MCF 10A (cell line): ENCODE measurements at regions not wholly inside any gene's neighbourhood (a gene's known extent, or its start where the extent isn't known, plus 50 kb on each side); places are given as distances from the start of the nearest gene placed in this dataset.

ENCODE experiments used
- BruUV-seq: library from RNA; stranded (reverse); fragments of 400-500 nt; replicated peaks from 2 replicates; lab custom pipeline; 2021; lab: Mats Ljungman, UMichigan
- CTCF ChIA-PET: fragments of 300-600 bp; sonication (Branson Sonifier 250); formaldehyde crosslinking; extraction: SDS; loops from one replicate; lab custom pipeline; 2021; ENCODE audit warnings: antibody characterized with exemption, inconsistent platforms; lab: Yijun Ruan, JAX
- POLR2A ChIA-PET: fragments of 300-600, 350-650 bp; sonication (Branson Sonifier 250); formaldehyde crosslinking; extraction: SDS; loops from one replicate; lab custom pipeline; 2020; ENCODE audit warnings: antibody characterized with exemption, inconsistent platforms; lab: Yijun Ruan, JAX
- DNase-seq: peaks from one replicate; pipeline ENCODE4 v3.0.0-alpha.2; 2018; ENCODE audit not compliant: unreplicated experiment
- H3K27ac Mint-ChIP-seq: one replicate; pipeline ENCODE4 v1.8.0; 2022; ENCODE audit warnings: mild to moderate bottlenecking, low read depth, mixed read lengths; ENCODE audit not compliant: unreplicated experiment
- H3K27me3 Mint-ChIP-seq: one replicate; pipeline ENCODE4 v1.8.0; 2022; ENCODE audit warnings: mixed read lengths; ENCODE audit not compliant: insufficient read depth, unreplicated experiment
- H3K36me3 Mint-ChIP-seq: one replicate; pipeline ENCODE4 v1.8.0; 2022; ENCODE audit warnings: mild to moderate bottlenecking, moderate library complexity, mixed read lengths; ENCODE audit not compliant: insufficient read depth, unreplicated experiment
- H3K4me1 Mint-ChIP-seq: one replicate; pipeline ENCODE4 v1.8.0; 2022; ENCODE audit warnings: mixed read lengths; ENCODE audit not compliant: insufficient read depth, unreplicated experiment
- H3K4me3 Mint-ChIP-seq: one replicate; pipeline ENCODE4 v1.8.0; 2022; ENCODE audit warnings: mild to moderate bottlenecking, moderate library complexity, mixed read lengths; ENCODE audit not compliant: unreplicated experiment
- H3K9me3 Mint-ChIP-seq: one replicate; pipeline ENCODE4 v1.8.0; 2022; ENCODE audit warnings: mixed read lengths; ENCODE audit not compliant: unreplicated experiment
- CTCF ChIP-seq: fragments of 200-600 bp; IDR thresholded peaks from one replicate; pipeline ENCODE4 v1.8.0; 2022; ENCODE audit warnings: antibody characterized with exemption, mild to moderate bottlenecking; ENCODE audit not compliant: unreplicated experiment
- intact Hi-C: fragments of 100-400 bp; cut with micrococcal nuclease; formaldehyde crosslinking; loops from 2 replicates; pipeline ENCODE4 v1.14.1; 2022

DNA sequence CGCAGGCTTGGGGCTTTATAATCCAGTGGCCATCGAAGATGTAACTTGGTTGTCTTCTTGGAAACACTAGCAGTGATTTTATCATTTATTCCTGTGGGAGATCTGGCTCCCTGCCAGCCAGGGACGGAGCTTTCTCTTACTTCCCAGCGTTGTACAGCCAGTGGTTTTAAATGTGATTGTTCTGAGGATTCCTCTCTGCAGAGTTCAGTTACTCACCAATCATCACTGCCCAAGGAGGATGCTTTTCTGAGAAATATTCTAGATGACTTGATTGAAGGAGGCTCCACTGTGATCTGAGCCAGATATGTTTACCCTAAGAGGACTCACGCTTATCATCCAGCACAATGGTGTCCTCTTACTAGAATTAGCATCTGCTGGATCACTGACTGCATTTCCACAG lies 744.3 kb downstream of the RNF144A start:
- DNase-seq: no peak
- intact Hi-C loops: no loop called here
- ChIA-PET CTCF (interaction anchor here (0.6 to 1.4 kb wide), 3 partner anchors 10 to 458 kb away, joined by 3 to 5 read pairs (median 4); no protein-coding TSS in a partner anchor), POLR2A (no interaction called here)
- peaks cover 6% of the 10 kb centered on the region for H3K36me3 Mint-ChIP-seq
- peaks cover 5% of the 10 kb centered on the region for H3K4me1 Mint-ChIP-seq
- H3K27me3 Mint-ChIP-seq: no peaks in the 10 kb centered on the region
- H3K9me3 Mint-ChIP-seq: peaks cover 12% of the 10 kb centered on the region
- no peak overlapping the region for H3K27ac Mint-ChIP-seq
- no TSS peak for BruUV-seq
- no peak overlapping the region for H3K4me3 Mint-ChIP-seq
- TF ChIP-seq CTCF: no peak

DNA sequence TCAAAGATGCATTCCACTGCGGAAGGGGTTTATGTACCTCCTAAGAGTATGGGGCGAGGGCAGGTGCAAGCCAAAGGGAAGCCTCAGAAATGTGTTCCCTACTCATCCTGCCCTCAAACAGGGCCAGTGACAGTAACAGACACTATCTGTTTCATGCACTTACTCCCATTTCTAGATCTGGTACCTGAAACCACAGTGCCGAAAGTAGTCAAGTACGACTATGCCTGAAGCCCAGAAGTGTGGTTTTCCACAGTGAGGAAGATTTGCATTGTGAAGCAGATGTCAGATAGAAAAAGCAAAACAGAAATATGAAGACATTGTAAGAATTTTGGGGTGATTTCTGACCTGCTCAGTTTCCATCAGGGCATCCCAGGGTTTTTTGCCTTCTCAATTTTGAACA lies 748.7 kb downstream of the RNF144A start:
- H3K4me3 Mint-ChIP-seq: no peak overlapping the region
- H3K27ac Mint-ChIP-seq: no peak overlapping the region
- peaks cover 1% of the 10 kb centered on the region for H3K4me1 Mint-ChIP-seq
- H3K9me3 Mint-ChIP-seq: no peaks in the 10 kb centered on the region
- ChIA-PET POLR2A (no interaction called here), CTCF (no interaction called here)
- TF ChIP-seq CTCF: no peak
- no TSS peak for BruUV-seq
- intact Hi-C loops: no loop called here
- no peaks in the 10 kb centered on the region for H3K27me3 Mint-ChIP-seq
- no peaks in the 10 kb centered on the region for H3K36me3 Mint-ChIP-seq
- DNase-seq: no peak

DNA sequence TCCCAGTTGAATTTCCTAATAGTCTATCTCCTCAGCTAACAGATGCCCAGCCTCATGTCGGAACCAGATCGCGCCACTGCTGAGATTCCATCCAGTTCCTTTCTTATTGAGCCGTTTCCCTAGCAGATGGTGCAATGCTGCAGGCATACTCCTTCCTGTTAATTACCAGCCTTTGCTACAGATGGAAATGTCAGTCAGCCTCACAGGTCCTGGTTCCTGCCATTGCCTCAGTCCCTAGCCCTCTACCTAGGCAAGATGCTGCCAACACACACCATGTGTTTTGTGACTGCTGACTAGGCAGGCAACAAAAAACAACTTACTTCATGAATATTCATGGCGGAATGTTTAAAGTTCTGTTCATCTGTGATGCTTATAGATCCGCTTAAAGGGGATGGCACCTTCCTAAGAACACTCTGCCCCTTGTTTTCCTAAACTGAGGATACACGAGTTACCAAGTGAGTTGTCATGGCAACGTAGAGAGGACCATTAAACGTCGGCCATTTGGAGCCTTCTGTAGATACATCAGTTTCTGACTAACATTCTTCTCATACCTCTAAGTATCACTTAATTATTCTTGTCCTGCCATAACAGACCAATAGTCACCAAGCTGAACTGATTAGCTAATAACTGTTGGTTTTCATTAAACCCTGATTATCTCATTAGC lies 749.5 kb downstream of the RNF144A start:
- ChIA-PET CTCF (no interaction called here), POLR2A (no interaction called here)
- no peak overlapping the region for H3K27ac Mint-ChIP-seq
- no TSS peak for BruUV-seq
- H3K36me3 Mint-ChIP-seq: no peaks in the 10 kb centered on the region
- TF ChIP-seq CTCF: no peak
- no peak overlapping the region for H3K4me3 Mint-ChIP-seq
- intact Hi-C loops: no loop called here
- no peaks in the 10 kb centered on the region for H3K9me3 Mint-ChIP-seq
- DNase-seq: no peak
- no peaks in the 10 kb centered on the region for H3K27me3 Mint-ChIP-seq
- H3K4me1 Mint-ChIP-seq: no peaks in the 10 kb centered on the region

DNA sequence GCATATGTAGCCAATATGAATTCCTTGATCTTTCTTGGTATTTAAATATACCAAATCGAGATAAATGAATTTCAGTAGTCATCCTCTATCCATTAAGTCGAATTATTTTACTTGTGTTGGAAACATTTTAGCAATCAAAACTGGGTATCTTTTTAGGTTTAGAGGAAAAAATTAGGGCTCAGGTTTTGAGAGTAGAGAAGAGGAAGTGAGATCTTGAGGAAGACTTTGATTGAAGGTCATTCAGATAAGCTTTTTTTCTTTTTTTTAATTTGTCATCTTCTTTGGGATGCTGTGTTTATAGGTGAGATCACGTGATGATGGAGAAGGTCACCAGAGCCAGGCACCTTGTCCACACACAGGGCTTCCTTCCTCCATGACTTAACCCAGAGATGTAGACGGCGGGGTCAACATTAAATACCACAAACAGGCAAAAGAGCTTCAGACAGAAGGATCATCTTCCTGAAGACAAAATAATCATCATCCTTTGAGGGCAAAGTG lies 750.1 kb downstream of the RNF144A start:
- DNase-seq: no peak
- H3K27me3 Mint-ChIP-seq: no peaks in the 10 kb centered on the region
- ChIA-PET POLR2A (no interaction called here), CTCF (interaction anchor here (2.3 kb wide), 1 partner anchor 240 kb away, joined by 9 read pairs; no protein-coding TSS in a partner anchor)
- BruUV-seq: no TSS peak
- intact Hi-C loops: no loop called here
- H3K4me1 Mint-ChIP-seq: no peaks in the 10 kb centered on the region
- H3K9me3 Mint-ChIP-seq: peaks cover 5% of the 10 kb centered on the region
- no peaks in the 10 kb centered on the region for H3K36me3 Mint-ChIP-seq
- TF ChIP-seq CTCF: no peak
- H3K4me3 Mint-ChIP-seq: no peak overlapping the region
- H3K27ac Mint-ChIP-seq: no peak overlapping the region
